Progenitor cell of endocrine pancreas (in vitro differentiated cells): ENCODE measurements at regions not wholly inside any gene's neighbourhood (a gene's known extent, or its start where the extent isn't known, plus 50 kb on each side); places are given as distances from the start of the nearest gene placed in this dataset.

Source experiments
- DNase-seq: peaks from one replicate; pipeline ENCODE4 v3.0.0; 2021; ENCODE audit warnings: low spot score; ENCODE audit not compliant: unreplicated experiment
- H3K27ac Mint-ChIP-seq: 2 replicates; pipeline ENCODE4 v1.8.0; 2021; ENCODE audit warnings: mild to moderate bottlenecking, moderate library complexity, mixed read lengths
- H3K27me3 Mint-ChIP-seq: 2 replicates; pipeline ENCODE4 v1.8.0; 2021; ENCODE audit warnings: mixed read lengths
- H3K36me3 Mint-ChIP-seq: 2 replicates; pipeline ENCODE4 v1.8.0; 2022; ENCODE audit warnings: mixed read lengths; ENCODE audit not compliant: insufficient read depth
- H3K4me1 Mint-ChIP-seq: 2 replicates; pipeline ENCODE4 v1.8.0; 2021; ENCODE audit warnings: low read depth, mixed read lengths
- H3K4me3 Mint-ChIP-seq: 2 replicates; pipeline ENCODE4 v1.8.0; 2021; ENCODE audit warnings: low read depth, mild to moderate bottlenecking, moderate library complexity, mixed read lengths
- H3K9me3 Mint-ChIP-seq: 2 replicates; pipeline ENCODE4 v1.8.0; 2021; ENCODE audit warnings: low read depth, mixed read lengths
- CTCF ChIP-seq: fragments of 200-600 bp; sonication (generic); IDR thresholded peaks from one replicate; pipeline ENCODE4 v1.5.0; 2021; ENCODE audit warnings: antibody characterized with exemption, mild to moderate bottlenecking; ENCODE audit not compliant: unreplicated experiment

- peaks cover 3% of the 10 kb centered on the region for H3K27me3 Mint-ChIP-seq
- no peak for DNase-seq
- H3K4me1 Mint-ChIP-seq: no peaks in the 10 kb centered on the region
- H3K27ac Mint-ChIP-seq: no peak overlapping the region
- peaks cover 3% of the 10 kb centered on the region for H3K9me3 Mint-ChIP-seq
- no peak overlapping the region for H3K4me3 Mint-ChIP-seq
- H3K36me3 Mint-ChIP-seq: no peaks in the 10 kb centered on the region
- TF ChIP-seq CTCF: no peak
Observed at GRCh38 chr6:12555267-12555666, 161.3 kb upstream of the PHACTR1 start.

GRCh38 chr6:12555781-12556180, 160.8 kb upstream of the PHACTR1 start:
- H3K4me1 Mint-ChIP-seq: no peaks in the 10 kb centered on the region
- DNase-seq: no peak
- no peak for TF ChIP-seq CTCF
- no peak overlapping the region for H3K4me3 Mint-ChIP-seq
- no peaks in the 10 kb centered on the region for H3K36me3 Mint-ChIP-seq
- H3K9me3 Mint-ChIP-seq: peaks cover 3% of the 10 kb centered on the region
- no peak overlapping the region for H3K27ac Mint-ChIP-seq
- H3K27me3 Mint-ChIP-seq: peaks cover 3% of the 10 kb centered on the region

- H3K27ac Mint-ChIP-seq: no peak overlapping the region
- no peaks in the 10 kb centered on the region for H3K36me3 Mint-ChIP-seq
- no peaks in the 10 kb centered on the region for H3K27me3 Mint-ChIP-seq
- no peak for TF ChIP-seq CTCF
- H3K4me3 Mint-ChIP-seq: no peak overlapping the region
- no peaks in the 10 kb centered on the region for H3K4me1 Mint-ChIP-seq
- DNase-seq: no peak
- peaks cover 17% of the 10 kb centered on the region for H3K9me3 Mint-ChIP-seq
Observed at GRCh38 chr6:12557765-12558164, 158.8 kb upstream of the PHACTR1 start.

GRCh38 chr6:12560315-12560714, 156.3 kb upstream of the PHACTR1 start:
- no peak overlapping the region for H3K4me3 Mint-ChIP-seq
- no peak overlapping the region for H3K27ac Mint-ChIP-seq
- no peaks in the 10 kb centered on the region for H3K36me3 Mint-ChIP-seq
- TF ChIP-seq CTCF: no peak
- DNase-seq: no peak
- H3K4me1 Mint-ChIP-seq: no peaks in the 10 kb centered on the region
- H3K27me3 Mint-ChIP-seq: no peaks in the 10 kb centered on the region
- H3K9me3 Mint-ChIP-seq: peaks cover 22% of the 10 kb centered on the region

- Mint-ChIP-seq H3K4me1 (no peaks in the 10 kb centered on the region), H3K36me3 (no peaks in the 10 kb centered on the region)
- no peak for DNase-seq
Observed at GRCh38 chr6:12566618-12567123, 149.9 kb upstream of the PHACTR1 start.

More at GRCh38 chr6:12566618-12567123, 149.9 kb upstream of the PHACTR1 start:
- no peak for TF ChIP-seq CTCF
- Mint-ChIP-seq H3K27ac (no peak overlapping the region), H3K9me3 (peaks cover 10% of the 10 kb centered on the region), H3K27me3 (no peaks in the 10 kb centered on the region), H3K4me3 (no peak overlapping the region)
